KOPT-K1 (cell line): ENCODE measurements at regions not wholly inside any gene's neighbourhood (a gene's known extent, or its start where the extent isn't known, plus 50 kb on each side); places are given as distances from the start of the nearest gene placed in this dataset.

Experiments used
- H3K27ac ChIP-seq: fragments of 200-600 bp; sonication (generic); 2 replicates; pipeline ENCODE4 v1.5.1; 2016; ENCODE audit warnings: antibody characterized with exemption, mild to moderate bottlenecking, low read depth, low read length; ENCODE audit not compliant: poor library complexity, severe bottlenecking
- H3K36me3 ChIP-seq: fragments of 200-600 bp; sonication (generic); 2 replicates; pipeline ENCODE4 v1.5.1; 2017; ENCODE audit warnings: antibody characterized with exemption, mild to moderate bottlenecking, low read length, moderate library complexity; ENCODE audit not compliant: insufficient read depth
- H3K9me3 ChIP-seq: fragments of 200-600 bp; sonication (generic); 2 replicates; pipeline ENCODE4 v1.5.1; 2017; ENCODE audit warnings: antibody characterized with exemption, low read length, mild to moderate bottlenecking; ENCODE audit not compliant: insufficient read depth, poor library complexity, severe bottlenecking

- peak overlapping the region; percentile 97 for H3K27ac ChIP-seq
- H3K9me3 ChIP-seq: peaks cover 21% of the 10 kb centered on the region
- H3K36me3 ChIP-seq: 0 out of 2 replicates have a peak, but pooled peaks cover 10% of the 10 kb centered on the region
Observed at GRCh38 chr3:17964108-17964507, 221.7 kb upstream of the TBC1D5 start.

DNA sequence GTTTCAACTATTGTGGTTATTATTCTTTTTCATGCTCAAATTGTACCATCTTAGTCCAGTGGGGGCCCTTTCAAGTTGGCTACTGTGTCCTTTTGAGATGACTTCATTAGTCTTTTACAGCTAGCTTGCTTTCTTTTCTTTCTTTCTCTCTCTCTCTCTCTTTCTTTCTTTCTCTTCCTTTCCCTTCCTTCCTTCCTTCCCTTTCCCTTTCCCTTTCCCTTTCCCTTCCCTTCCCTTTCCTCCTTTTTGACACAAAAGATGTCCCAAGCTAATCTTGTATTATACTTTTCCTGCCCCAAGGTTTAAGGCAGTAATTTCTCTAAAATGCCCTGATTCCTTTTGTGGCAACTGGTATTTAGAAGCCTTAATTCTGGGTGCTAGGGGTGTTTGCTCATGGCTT, 213.0 kb upstream of the TBC1D5 start:
- no peaks in the 10 kb centered on the region for H3K36me3 ChIP-seq
- peaks cover 28% of the 10 kb centered on the region for H3K9me3 ChIP-seq
- no peak overlapping the region for H3K27ac ChIP-seq

- Histone ChIP-seq H3K36me3 (no peaks in the 10 kb centered on the region), H3K9me3 (peaks cover 32% of the 10 kb centered on the region), H3K27ac (no peak overlapping the region)
Observed at GRCh38 chr3:17954801-17955200, 212.4 kb upstream of the TBC1D5 start.

- Histone ChIP-seq H3K36me3 (no peaks in the 10 kb centered on the region), H3K27ac (no peak overlapping the region), H3K9me3 (peaks cover 32% of the 10 kb centered on the region)
Observed at GRCh38 chr3:17951241-17951640, 208.8 kb upstream of the TBC1D5 start.

DNA sequence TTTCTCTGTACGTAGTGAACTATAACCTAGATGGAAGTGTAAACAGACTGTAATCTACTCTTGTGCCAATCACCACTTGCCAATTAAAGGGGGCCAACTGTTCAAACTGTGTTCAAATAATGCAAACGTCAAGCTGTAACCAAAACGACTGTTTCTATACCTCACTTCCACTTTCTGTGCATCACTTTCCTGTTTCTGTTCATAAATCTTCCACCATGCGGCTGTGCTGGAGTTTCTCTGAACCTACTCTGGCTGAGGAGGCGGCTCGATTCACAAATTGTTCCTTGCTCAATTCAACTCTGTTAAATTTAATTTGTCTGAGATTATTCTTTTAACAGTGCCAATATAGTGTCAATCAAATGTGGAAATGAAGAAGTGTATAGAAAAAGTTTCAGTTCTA, 206.7 kb upstream of the TBC1D5 start:
- Histone ChIP-seq H3K9me3 (peaks cover 32% of the 10 kb centered on the region), H3K27ac (peak overlapping the region; percentile 76), H3K36me3 (no peaks in the 10 kb centered on the region)

GRCh38 chr3:17947833-17948232, 205.4 kb upstream of the TBC1D5 start:
- Histone ChIP-seq H3K9me3 (peaks cover 28% of the 10 kb centered on the region), H3K27ac (peak overlapping the region; percentile 76), H3K36me3 (no peaks in the 10 kb centered on the region)

DNA sequence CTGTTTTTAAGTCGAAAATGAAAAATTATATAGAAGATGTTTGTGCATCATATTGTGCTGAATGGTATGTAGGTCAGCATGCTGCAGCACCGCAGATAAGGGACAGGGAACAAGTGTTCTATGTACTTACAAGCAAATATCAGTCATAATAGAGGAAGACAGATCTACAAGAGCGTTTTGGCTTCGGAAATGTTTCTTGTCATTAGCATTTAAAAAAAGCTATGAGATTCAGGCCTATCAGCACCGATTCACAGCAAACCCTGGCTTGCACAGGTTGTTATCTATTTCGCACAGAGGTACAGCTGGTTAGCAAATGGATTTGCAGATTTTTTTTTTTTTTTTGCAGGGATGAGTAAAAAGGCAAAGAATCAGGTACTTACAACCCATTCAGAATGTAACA, 204.2 kb upstream of the TBC1D5 start:
- Histone ChIP-seq H3K36me3 (no peaks in the 10 kb centered on the region), H3K27ac (peak overlapping the region; percentile 76), H3K9me3 (peaks cover 16% of the 10 kb centered on the region)

DNA sequence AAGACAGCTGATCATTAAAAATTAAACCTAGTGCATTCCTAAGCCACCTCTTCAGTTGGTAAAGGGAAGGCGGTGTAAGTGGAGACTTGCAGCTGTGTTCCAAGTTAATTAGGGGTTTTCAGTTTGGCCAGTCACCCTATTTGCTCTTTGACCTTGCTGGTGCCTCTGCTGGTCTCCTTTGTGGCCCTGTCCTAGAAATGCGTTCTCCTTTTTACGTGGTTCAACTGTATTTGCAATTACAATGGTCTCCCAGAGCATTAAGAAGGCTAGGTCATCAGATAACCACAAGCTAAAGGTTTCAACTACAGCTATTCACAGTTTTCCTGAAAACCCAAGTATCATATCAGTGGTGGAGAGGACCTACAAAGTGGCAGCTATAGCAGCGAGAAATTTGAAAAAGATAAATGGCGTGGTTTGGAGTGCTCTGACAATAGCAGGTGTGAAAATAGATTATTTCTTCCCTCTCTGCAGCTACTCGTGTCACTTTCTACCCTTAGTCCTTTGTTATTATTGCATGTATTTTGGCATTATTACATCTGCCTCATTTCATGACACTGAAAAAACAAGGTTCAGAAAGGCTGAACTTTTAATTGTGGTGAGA, 203.5 kb upstream of the TBC1D5 start:
- peak overlapping the region; percentile 76 for H3K27ac ChIP-seq
- H3K9me3 ChIP-seq: peaks cover 9% of the 10 kb centered on the region
- H3K36me3 ChIP-seq: no peaks in the 10 kb centered on the region

DNA sequence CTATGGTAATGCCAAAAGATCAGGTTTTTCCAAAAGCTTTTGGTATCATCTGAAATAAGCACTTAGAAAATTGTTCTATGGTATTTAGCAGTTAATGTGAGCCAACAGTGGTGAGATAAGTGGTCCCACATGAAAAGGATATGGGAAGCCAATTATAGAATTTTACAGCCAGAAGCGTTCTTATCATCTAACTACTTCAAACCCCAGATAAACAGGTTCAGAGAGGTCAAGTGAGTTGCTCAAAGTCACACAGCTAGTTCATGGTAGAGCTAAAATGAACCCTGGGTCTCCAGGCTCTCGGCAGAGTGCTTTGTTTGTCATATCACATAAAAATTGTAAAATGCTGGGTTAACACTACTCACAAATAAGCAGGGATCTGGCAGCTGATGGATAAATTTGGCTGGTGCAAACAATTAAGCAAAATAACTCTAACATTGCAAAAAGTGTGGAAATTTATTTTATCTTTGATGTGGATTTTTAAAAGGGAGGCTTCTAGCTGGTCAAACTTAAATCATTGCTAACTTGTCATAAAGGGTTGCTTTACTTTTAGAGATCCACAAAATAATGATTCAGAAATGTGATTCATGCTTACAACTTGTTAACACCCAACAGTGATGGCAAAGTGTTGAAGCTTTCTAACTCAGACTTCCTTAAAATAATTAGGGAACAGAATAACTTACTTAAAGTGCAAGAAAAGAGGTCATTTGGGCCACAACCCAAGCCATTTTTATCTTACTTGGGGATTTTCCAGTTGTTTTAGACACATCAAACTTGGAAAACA, 202.8 kb upstream of the TBC1D5 start:
- Histone ChIP-seq H3K27ac (peak overlapping the region; percentile 76), H3K36me3 (no peaks in the 10 kb centered on the region), H3K9me3 (peaks cover 2% of the 10 kb centered on the region)

- Histone ChIP-seq H3K36me3 (no peaks in the 10 kb centered on the region), H3K9me3 (no peaks in the 10 kb centered on the region), H3K27ac (no peak overlapping the region)
Observed at GRCh38 chr3:17942856-17943255, 200.4 kb upstream of the TBC1D5 start.

DNA sequence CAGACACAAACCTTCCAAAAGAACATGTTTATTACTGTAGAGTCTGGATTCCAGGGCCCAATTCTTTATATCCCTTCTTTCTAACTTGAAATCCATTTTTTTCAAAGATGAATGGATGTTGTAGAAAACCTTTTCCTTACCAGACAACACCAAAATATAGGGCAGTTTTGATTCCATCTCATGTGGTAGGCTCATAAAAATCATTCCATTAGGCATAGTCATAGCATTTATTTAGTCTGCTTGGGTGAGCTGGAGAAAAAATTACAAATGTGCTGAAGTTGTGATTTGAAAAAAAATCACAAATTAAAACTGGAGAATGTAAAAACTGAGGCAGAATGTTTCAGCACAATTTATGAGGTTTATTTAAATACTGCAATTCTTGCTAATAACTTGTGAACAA, 199.3 kb upstream of the TBC1D5 start:
- Histone ChIP-seq H3K27ac (no peak overlapping the region), H3K36me3 (no peaks in the 10 kb centered on the region), H3K9me3 (no peaks in the 10 kb centered on the region)

DNA sequence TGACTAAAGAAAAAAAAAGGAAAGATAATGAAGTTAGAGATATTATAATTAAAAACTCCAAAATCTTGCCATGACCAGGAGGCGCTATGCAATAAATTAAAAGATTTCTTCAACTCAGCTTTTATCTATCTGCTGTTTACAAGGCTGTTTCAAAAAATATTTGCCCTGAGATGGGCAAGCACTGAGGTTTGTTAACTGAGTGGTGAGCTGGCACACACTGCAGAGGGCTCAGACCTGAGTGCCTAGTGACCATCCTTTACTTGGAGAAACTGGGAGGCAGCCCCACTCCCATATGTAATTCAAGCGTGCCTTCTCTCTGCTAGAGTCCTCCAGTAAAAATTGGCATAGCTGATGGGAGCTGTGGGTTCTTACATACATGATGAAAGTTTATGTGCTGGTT, 198.7 kb upstream of the TBC1D5 start:
- Histone ChIP-seq H3K27ac (peak overlapping the region; percentile 17), H3K36me3 (no peaks in the 10 kb centered on the region), H3K9me3 (no peaks in the 10 kb centered on the region)

DNA sequence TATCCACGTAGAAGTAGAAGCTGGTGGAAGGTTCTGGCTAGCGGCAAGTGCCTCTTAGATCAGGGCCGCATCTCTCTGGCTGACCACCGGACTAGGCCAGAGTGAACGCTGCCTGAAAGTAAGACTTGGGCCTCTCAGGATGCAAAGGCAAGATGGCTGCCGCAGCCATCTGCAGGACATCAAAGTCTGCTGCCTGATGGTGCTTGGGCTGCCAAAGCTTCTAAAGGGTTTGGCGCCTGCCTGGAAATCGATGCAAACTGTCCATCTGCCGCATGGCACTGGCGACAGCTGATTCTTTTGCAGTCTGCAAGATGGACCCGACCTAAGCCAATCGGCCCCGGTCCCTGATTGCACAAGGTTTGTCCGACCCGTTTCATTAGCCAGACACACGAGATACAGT, 196.7 kb upstream of the TBC1D5 start:
- H3K36me3 ChIP-seq: no peaks in the 10 kb centered on the region
- H3K27ac ChIP-seq: peak overlapping the region; percentile 28
- H3K9me3 ChIP-seq: no peaks in the 10 kb centered on the region

DNA sequence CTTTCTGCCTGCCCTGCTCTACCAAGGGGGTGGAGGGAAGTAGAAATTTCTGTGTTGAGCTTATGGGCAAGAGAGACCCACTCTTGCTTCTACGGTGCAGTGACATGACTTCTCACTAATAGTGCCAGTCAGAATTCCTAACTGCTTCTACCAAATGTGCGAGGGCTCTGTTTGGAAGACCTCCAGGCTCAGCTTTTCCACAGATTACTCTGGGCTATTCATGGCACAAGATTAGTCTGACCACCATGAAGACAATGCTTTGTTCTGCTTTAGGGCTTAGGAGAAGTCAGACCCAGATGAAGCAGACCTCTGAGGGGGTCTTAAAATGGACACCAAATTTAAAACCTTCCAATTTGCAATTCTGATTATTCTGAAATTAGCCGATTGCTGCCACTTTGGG, 195.9 kb upstream of the TBC1D5 start:
- no peaks in the 10 kb centered on the region for H3K36me3 ChIP-seq
- no peaks in the 10 kb centered on the region for H3K9me3 ChIP-seq
- H3K27ac ChIP-seq: peak overlapping the region; percentile 28

- no peaks in the 10 kb centered on the region for H3K9me3 ChIP-seq
- peak overlapping the region; percentile 19 for H3K27ac ChIP-seq
- H3K36me3 ChIP-seq: no peaks in the 10 kb centered on the region
Observed at GRCh38 chr3:17936736-17937480, 194.5 kb upstream of the TBC1D5 start.
